RWPE1 (cell line): ENCODE measurements at regions not wholly inside any gene's neighbourhood (a gene's known extent, or its start where the extent isn't known, plus 50 kb on each side); places are given as distances from the start of the nearest gene placed in this dataset.

Experiments used
- CTCF ChIA-PET: fragments of 350-600 bp; sonication (Branson Sonifier 250); formaldehyde crosslinking; extraction: SDS; loops from one replicate; lab custom pipeline; 2021; lab: Yijun Ruan, JAX
- POLR2A ChIA-PET: fragments of 400-600 bp; formaldehyde crosslinking; extraction: SDS; loops from one replicate; lab custom pipeline; 2020; ENCODE audit warnings: antibody characterized with exemption; ENCODE audit not compliant: low non-redundant PET; lab: Yijun Ruan, JAX
- DNase-seq: peaks from one replicate; pipeline ENCODE4 v3.0.0; 2012; ENCODE audit warnings: low spot score
- H3K27ac ChIP-seq: fragments of 450-650 bp; 2 replicates; pipeline ENCODE4 v1.5.1; 2017
- CTCF ChIP-seq: fragments of 450-650 bp; conservative IDR thresholded peaks from 2 replicates; pipeline ENCODE4 v1.5.1; 2017; ENCODE audit warnings: low read depth, mild to moderate bottlenecking

GRCh38 chr14:61177279-61178225, 103.6 kb downstream of the TMEM30B start:
- POLR2A ChIA-PET: no interaction called here
- no peak for TF ChIP-seq CTCF
- peak overlapping the region; percentile 94 for H3K27ac ChIP-seq
- CTCF ChIA-PET: interaction anchor here (0.6 to 0.7 kb wide), 2 partner anchors 73 to 850 kb away, joined by 3 to 4 read pairs; no protein-coding TSS in a partner anchor
- DNase-seq: peak; percentile 34

GRCh38 chr14:61176686-61177085, 104.5 kb downstream of the TMEM30B start:
- ChIA-PET POLR2A (no interaction called here), CTCF (no interaction called here)
- H3K27ac ChIP-seq: no peak overlapping the region; the same call in 1 of the 2 replicates
- no peak for DNase-seq
- no peak for TF ChIP-seq CTCF

- peak; percentile 36 for DNase-seq
- ChIA-PET CTCF (no interaction called here), POLR2A (no interaction called here)
- no peak for TF ChIP-seq CTCF
- peak overlapping the region; percentile 55 for H3K27ac ChIP-seq
These were observed 106.2 kb downstream of the TMEM30B start for GRCh38 chr14:61174987-61175386.

- TF ChIP-seq CTCF: no peak
- peak overlapping the region; percentile 55 for H3K27ac ChIP-seq
- POLR2A ChIA-PET: no interaction called here
- CTCF ChIA-PET: no interaction called here
- DNase-seq: no peak
These were observed 106.7 kb downstream of the TMEM30B start for GRCh38 chr14:61174441-61174891.

GRCh38 chr14:61171727-61172126, 109.4 kb downstream of the TMEM30B start:
- TF ChIP-seq CTCF: no peak
- DNase-seq: no peak
- H3K27ac ChIP-seq: no peak overlapping the region
- CTCF ChIA-PET: no interaction called here
- POLR2A ChIA-PET: no interaction called here

GRCh38 chr14:61168141-61168540, 113.0 kb downstream of the TMEM30B start:
- no peak for TF ChIP-seq CTCF
- DNase-seq: no peak
- no peak overlapping the region for H3K27ac ChIP-seq
- CTCF ChIA-PET: no interaction called here
- POLR2A ChIA-PET: no interaction called here
